Panc1 (cell line): ENCODE measurements at regions not wholly inside any gene's neighbourhood (a gene's known extent, or its start where the extent isn't known, plus 50 kb on each side); places are given as distances from the start of the nearest gene placed in this dataset.

Source experiments
- ATAC-seq: fragments of 200-7000 bp; cut with Tn5 transposase; 2 replicates; pipeline ENCODE4 v1.9.1; 2020; ENCODE audit warnings: mild to moderate bottlenecking, moderate library complexity
- BruUV-seq: library from RNA; stranded (reverse); fragments of 400-500 nt; replicated peaks from 2 replicates; lab custom pipeline; 2021; lab: Mats Ljungman, UMichigan
- CTCF ChIA-PET: fragments of 300-600 bp; sonication (Branson Sonifier 250); formaldehyde crosslinking; loops from one replicate; lab custom pipeline; 2022; ENCODE audit warnings: antibody characterized with exemption; lab: Charles Lee
- POLR2A ChIA-PET: fragments of 300-600 bp; sonication (Branson Sonifier 250); formaldehyde crosslinking; loops from one replicate; lab custom pipeline; 2022; ENCODE audit warnings: antibody characterized with exemption; lab: Charles Lee
- DNase-seq: peaks from one replicate; pipeline ENCODE4 v3.0.0-alpha.2; 2010; ENCODE audit warnings: low read depth, low spot score
- H3K27ac ChIP-seq: 2 replicates; pipeline ENCODE4 v1.5.1; 2011; ENCODE audit warnings: mild to moderate bottlenecking, low read length, inconsistent platforms
- H3K27me3 ChIP-seq: fragments of 200-500 bp; sonication (Bioruptor generic); 2 replicates; pipeline ENCODE4 v1.6.0; 2014; ENCODE audit warnings: low read length, inconsistent platforms; ENCODE audit not compliant: control insufficient read depth, insufficient read depth
- H3K36me3 ChIP-seq: fragments of 200-500 bp; sonication (Bioruptor generic); 2 replicates; pipeline ENCODE4 v1.5.1; 2014; ENCODE audit warnings: inconsistent platforms, mild to moderate bottlenecking, low read length, moderate library complexity; ENCODE audit not compliant: control insufficient read depth, insufficient read depth
- H3K4me1 ChIP-seq: 2 replicates; pipeline ENCODE4 v1.5.1; 2011; ENCODE audit warnings: inconsistent platforms, mild to moderate bottlenecking, low read length, moderate library complexity; ENCODE audit not compliant: control insufficient read depth, insufficient read depth
- H3K4me3 ChIP-seq, 2 experiments: 2 replicates each; pipeline ENCODE4 v1.5.1; 2011 to 2012; ENCODE audit warnings: low read depth in 2 of 2, low read length in 2 of 2, mild to moderate bottlenecking in 2 of 2, inconsistent platforms in 1 of 2, moderate library complexity in 1 of 2
- H3K9me3 ChIP-seq: fragments of 200-500 bp; sonication (Bioruptor generic); 2 replicates; pipeline ENCODE4 v1.5.1; 2014; ENCODE audit warnings: low read depth, mild to moderate bottlenecking, inconsistent platforms, low read length, moderate library complexity; ENCODE audit not compliant: control insufficient read depth, insufficient read depth
- POLR2AphosphoS5 ChIP-seq: IDR thresholded peaks from 2 replicates; pipeline ENCODE4 v1.6.1; 2012; ENCODE audit warnings: mild to moderate bottlenecking, low read depth, low read length, moderate library complexity
- SIN3A ChIP-seq: IDR thresholded peaks from 2 replicates; pipeline ENCODE4 v1.6.1; 2012; ENCODE audit warnings: low read depth, mild to moderate bottlenecking, low read length, moderate library complexity, borderline replicate concordance; ENCODE audit not compliant: insufficient read depth
- TCF7L2 ChIP-seq: IDR thresholded peaks from 2 replicates; pipeline ENCODE4 v1.6.1; 2011; ENCODE audit warnings: mild to moderate bottlenecking, low read depth, low read length, inconsistent platforms
- in situ Hi-C: cut with HindIII; loops from 2 replicates; pipeline ENCODE4 v1.10.0; 2016; ENCODE audit warnings: low sequenced_read_pairs, low pct_unique_long_range_greater_than_20kb
- intact Hi-C: fragments of 100-400 bp; cut with micrococcal nuclease; formaldehyde crosslinking; loops from one replicate; pipeline ENCODE4 v1.10.0; 2022; ENCODE audit not compliant: unreplicated experiment
- TF ChIP-seq, protein P1 (sequence below), 2 experiments: IDR thresholded peaks; 2 replicates each; pipeline ENCODE4 v1.6.1; 2011 to 2012; ENCODE audit warnings: low read depth in 2 of 2, control low read depth in 1 of 2, low read length in 1 of 2, mild to moderate bottlenecking in 1 of 2, moderate library complexity in 1 of 2; ENCODE audit not compliant: insufficient read depth in 1 of 2
- TF ChIP-seq, protein P2 (sequence below): fragments of 450-650 bp; IDR thresholded peaks from 2 replicates; pipeline ENCODE4 v1.5.1; 2017; ENCODE audit warnings: mild to moderate bottlenecking

DNA sequence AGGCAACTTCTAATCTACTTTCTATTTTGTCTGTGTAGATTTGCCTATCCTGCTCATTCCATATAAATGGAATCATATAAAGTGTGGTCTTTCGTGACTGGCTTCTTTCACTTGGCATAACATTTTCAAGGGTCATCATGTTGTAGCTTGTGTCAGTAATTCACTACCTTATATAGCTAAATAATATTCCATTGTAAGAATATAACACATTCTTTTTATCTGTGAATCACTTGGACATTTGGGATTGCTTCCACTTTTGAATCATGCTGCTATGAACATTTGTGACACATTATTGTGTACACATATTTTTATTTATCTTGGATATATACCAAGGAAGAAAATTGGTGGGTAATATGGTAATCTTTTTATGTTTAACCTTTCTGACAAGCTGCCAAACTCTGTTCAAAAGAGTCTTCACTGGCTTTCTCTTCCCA, 89.0 kb upstream of the CSNK1A1L start:
- no TSS peak for BruUV-seq

GRCh38 chr13:37192956-37193355, 87.5 kb upstream of the CSNK1A1L start:
- ChIA-PET CTCF (no interaction called here), POLR2A (no interaction called here)
- DNase-seq (no peak), ATAC-seq (no peak)
- TF ChIP-seq TCF7L2: no peak
- TF ChIP-seq SIN3A: no peak
- TF ChIP-seq, protein P1, sequence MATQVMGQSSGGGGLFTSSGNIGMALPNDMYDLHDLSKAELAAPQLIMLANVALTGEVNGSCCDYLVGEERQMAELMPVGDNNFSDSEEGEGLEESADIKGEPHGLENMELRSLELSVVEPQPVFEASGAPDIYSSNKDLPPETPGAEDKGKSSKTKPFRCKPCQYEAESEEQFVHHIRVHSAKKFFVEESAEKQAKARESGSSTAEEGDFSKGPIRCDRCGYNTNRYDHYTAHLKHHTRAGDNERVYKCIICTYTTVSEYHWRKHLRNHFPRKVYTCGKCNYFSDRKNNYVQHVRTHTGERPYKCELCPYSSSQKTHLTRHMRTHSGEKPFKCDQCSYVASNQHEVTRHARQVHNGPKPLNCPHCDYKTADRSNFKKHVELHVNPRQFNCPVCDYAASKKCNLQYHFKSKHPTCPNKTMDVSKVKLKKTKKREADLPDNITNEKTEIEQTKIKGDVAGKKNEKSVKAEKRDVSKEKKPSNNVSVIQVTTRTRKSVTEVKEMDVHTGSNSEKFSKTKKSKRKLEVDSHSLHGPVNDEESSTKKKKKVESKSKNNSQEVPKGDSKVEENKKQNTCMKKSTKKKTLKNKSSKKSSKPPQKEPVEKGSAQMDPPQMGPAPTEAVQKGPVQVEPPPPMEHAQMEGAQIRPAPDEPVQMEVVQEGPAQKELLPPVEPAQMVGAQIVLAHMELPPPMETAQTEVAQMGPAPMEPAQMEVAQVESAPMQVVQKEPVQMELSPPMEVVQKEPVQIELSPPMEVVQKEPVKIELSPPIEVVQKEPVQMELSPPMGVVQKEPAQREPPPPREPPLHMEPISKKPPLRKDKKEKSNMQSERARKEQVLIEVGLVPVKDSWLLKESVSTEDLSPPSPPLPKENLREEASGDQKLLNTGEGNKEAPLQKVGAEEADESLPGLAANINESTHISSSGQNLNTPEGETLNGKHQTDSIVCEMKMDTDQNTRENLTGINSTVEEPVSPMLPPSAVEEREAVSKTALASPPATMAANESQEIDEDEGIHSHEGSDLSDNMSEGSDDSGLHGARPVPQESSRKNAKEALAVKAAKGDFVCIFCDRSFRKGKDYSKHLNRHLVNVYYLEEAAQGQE (IDR thresholded peaks at IDR 0.05; ENCODE audit: insufficient read depth in 1 of 2, low read depth in 2 of 2, low read length in 1 of 2): no peak
- TF ChIP-seq POLR2AphosphoS5: no peak
- TF ChIP-seq, protein P2, sequence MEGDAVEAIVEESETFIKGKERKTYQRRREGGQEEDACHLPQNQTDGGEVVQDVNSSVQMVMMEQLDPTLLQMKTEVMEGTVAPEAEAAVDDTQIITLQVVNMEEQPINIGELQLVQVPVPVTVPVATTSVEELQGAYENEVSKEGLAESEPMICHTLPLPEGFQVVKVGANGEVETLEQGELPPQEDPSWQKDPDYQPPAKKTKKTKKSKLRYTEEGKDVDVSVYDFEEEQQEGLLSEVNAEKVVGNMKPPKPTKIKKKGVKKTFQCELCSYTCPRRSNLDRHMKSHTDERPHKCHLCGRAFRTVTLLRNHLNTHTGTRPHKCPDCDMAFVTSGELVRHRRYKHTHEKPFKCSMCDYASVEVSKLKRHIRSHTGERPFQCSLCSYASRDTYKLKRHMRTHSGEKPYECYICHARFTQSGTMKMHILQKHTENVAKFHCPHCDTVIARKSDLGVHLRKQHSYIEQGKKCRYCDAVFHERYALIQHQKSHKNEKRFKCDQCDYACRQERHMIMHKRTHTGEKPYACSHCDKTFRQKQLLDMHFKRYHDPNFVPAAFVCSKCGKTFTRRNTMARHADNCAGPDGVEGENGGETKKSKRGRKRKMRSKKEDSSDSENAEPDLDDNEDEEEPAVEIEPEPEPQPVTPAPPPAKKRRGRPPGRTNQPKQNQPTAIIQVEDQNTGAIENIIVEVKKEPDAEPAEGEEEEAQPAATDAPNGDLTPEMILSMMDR: no peak
- no TSS peak for BruUV-seq
- H3K27me3 ChIP-seq: no peaks in the 10 kb centered on the region
- H3K36me3 ChIP-seq: no peaks in the 10 kb centered on the region
- no peaks in the 10 kb centered on the region for H3K9me3 ChIP-seq
- no peak overlapping the region for H3K27ac ChIP-seq
- H3K4me3 ChIP-seq: no peak overlapping the region
- in situ Hi-C loops: no loop called here
- intact Hi-C loops: no loop called here
- H3K4me1 ChIP-seq: no peaks in the 10 kb centered on the region

More for the DNA sequence above, 89.0 kb upstream of the CSNK1A1L start:
- intact Hi-C loops (no loop called here), in situ Hi-C loops (no loop called here)
- no peak for DNase-seq
- TF ChIP-seq POLR2AphosphoS5: no peak
- TF ChIP-seq, protein P2: no peak
- TF ChIP-seq, protein P1 (IDR thresholded peaks at IDR 0.05; ENCODE audit: insufficient read depth in 1 of 2, low read depth in 2 of 2, low read length in 1 of 2): no peak
- no peak for TF ChIP-seq TCF7L2
- no peak for TF ChIP-seq SIN3A
- Histone ChIP-seq H3K27ac (no peak overlapping the region), H3K27me3 (no peaks in the 10 kb centered on the region), H3K4me1 (no peaks in the 10 kb centered on the region), H3K36me3 (no peaks in the 10 kb centered on the region), H3K9me3 (no peaks in the 10 kb centered on the region), H3K4me3 (no peak overlapping the region)
- ChIA-PET CTCF (no interaction called here), POLR2A (no interaction called here)
- ATAC-seq: no peak
